MCF 10A (cell line): ENCODE measurements at regions not wholly inside any gene's neighbourhood (a gene's known extent, or its start where the extent isn't known, plus 50 kb on each side); places are given as distances from the start of the nearest gene placed in this dataset.
"Not testable (repeated sequence)": the region's sequence is repeated elsewhere in the genome, so short reads cannot be mapped to it uniquely, and the experiment has no call there.

Source experiments
- BruUV-seq: library from RNA; stranded (reverse); fragments of 400-500 nt; replicated peaks from 2 replicates; lab custom pipeline; 2021; lab: Mats Ljungman, UMichigan
- CTCF ChIA-PET: fragments of 300-600 bp; sonication (Branson Sonifier 250); formaldehyde crosslinking; extraction: SDS; loops from one replicate; lab custom pipeline; 2021; ENCODE audit warnings: antibody characterized with exemption, inconsistent platforms; lab: Yijun Ruan, JAX
- POLR2A ChIA-PET: fragments of 300-600, 350-650 bp; sonication (Branson Sonifier 250); formaldehyde crosslinking; extraction: SDS; loops from one replicate; lab custom pipeline; 2020; ENCODE audit warnings: antibody characterized with exemption, inconsistent platforms; lab: Yijun Ruan, JAX
- DNase-seq: peaks from one replicate; pipeline ENCODE4 v3.0.0-alpha.2; 2018; ENCODE audit not compliant: unreplicated experiment
- H3K27ac Mint-ChIP-seq: one replicate; pipeline ENCODE4 v1.8.0; 2022; ENCODE audit warnings: mild to moderate bottlenecking, low read depth, mixed read lengths; ENCODE audit not compliant: unreplicated experiment
- H3K27me3 Mint-ChIP-seq: one replicate; pipeline ENCODE4 v1.8.0; 2022; ENCODE audit warnings: mixed read lengths; ENCODE audit not compliant: insufficient read depth, unreplicated experiment
- H3K36me3 Mint-ChIP-seq: one replicate; pipeline ENCODE4 v1.8.0; 2022; ENCODE audit warnings: mild to moderate bottlenecking, moderate library complexity, mixed read lengths; ENCODE audit not compliant: insufficient read depth, unreplicated experiment
- H3K4me1 Mint-ChIP-seq: one replicate; pipeline ENCODE4 v1.8.0; 2022; ENCODE audit warnings: mixed read lengths; ENCODE audit not compliant: insufficient read depth, unreplicated experiment
- H3K4me3 Mint-ChIP-seq: one replicate; pipeline ENCODE4 v1.8.0; 2022; ENCODE audit warnings: mild to moderate bottlenecking, moderate library complexity, mixed read lengths; ENCODE audit not compliant: unreplicated experiment
- H3K9me3 Mint-ChIP-seq: one replicate; pipeline ENCODE4 v1.8.0; 2022; ENCODE audit warnings: mixed read lengths; ENCODE audit not compliant: unreplicated experiment
- intact Hi-C: fragments of 100-400 bp; cut with micrococcal nuclease; formaldehyde crosslinking; loops from 2 replicates; pipeline ENCODE4 v1.14.1; 2022
- TF ChIP-seq, protein P1 (sequence below): fragments of 200-600 bp; IDR thresholded peaks from one replicate; pipeline ENCODE4 v1.8.0; 2022; ENCODE audit warnings: antibody characterized with exemption, mild to moderate bottlenecking; ENCODE audit not compliant: unreplicated experiment

GRCh38 chr9:104227108-104227507, 133.0 kb downstream of the SMC2 start:
- Mint-ChIP-seq H3K27ac (no peak overlapping the region), H3K4me3 (no peak overlapping the region), H3K4me1 (peaks cover 6% of the 10 kb centered on the region), H3K9me3 (no peaks in the 10 kb centered on the region), H3K36me3 (no peaks in the 10 kb centered on the region), H3K27me3 (no peaks in the 10 kb centered on the region)
- CTCF ChIA-PET: no interaction called here
- intact Hi-C loops: no loop called here
- TF ChIP-seq, protein P1, sequence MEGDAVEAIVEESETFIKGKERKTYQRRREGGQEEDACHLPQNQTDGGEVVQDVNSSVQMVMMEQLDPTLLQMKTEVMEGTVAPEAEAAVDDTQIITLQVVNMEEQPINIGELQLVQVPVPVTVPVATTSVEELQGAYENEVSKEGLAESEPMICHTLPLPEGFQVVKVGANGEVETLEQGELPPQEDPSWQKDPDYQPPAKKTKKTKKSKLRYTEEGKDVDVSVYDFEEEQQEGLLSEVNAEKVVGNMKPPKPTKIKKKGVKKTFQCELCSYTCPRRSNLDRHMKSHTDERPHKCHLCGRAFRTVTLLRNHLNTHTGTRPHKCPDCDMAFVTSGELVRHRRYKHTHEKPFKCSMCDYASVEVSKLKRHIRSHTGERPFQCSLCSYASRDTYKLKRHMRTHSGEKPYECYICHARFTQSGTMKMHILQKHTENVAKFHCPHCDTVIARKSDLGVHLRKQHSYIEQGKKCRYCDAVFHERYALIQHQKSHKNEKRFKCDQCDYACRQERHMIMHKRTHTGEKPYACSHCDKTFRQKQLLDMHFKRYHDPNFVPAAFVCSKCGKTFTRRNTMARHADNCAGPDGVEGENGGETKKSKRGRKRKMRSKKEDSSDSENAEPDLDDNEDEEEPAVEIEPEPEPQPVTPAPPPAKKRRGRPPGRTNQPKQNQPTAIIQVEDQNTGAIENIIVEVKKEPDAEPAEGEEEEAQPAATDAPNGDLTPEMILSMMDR: no peak
- POLR2A ChIA-PET: no interaction called here
- no peak for DNase-seq
- no TSS peak for BruUV-seq

DNA sequence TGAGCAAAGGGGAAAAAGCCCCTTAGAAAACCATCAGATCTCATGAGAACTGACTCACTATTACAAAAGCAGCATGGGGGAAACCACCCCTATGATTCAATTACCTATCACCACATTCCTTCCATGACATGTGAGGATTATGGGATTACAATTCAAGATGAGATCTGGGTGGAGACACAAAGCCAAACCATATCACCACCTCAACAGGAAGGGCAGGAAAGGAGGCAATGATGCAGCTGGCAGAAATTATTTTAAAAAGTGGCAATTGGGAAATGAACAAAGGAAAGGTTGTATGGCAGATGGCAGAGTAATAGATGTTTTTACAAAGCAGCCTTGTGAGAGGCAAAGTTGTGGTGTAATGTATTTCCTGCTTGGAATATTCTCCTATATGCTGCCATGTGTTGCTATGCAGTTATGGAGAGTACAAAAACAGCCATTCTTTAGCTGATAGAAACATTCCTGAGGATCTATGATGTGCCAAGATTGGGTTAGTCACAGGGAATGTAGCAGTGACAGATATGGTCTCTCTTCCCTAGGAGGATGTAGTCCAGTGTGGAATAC, 138.8 kb downstream of the SMC2 start:
- TF ChIP-seq, protein P1: no peak
- peaks cover 1% of the 10 kb centered on the region for H3K4me1 Mint-ChIP-seq
- intact Hi-C loops: no loop called here
- ChIA-PET CTCF (interaction anchor here (0.6 to 1.1 kb wide), 3 partner anchors 56 to 405 kb away, joined by 3 to 5 read pairs (median 3); no protein-coding TSS in a partner anchor), POLR2A (interaction anchor here (0.9 kb wide), 1 partner anchor 56 kb away, joined by 3 read pairs; no protein-coding TSS in a partner anchor)
- no peak overlapping the region for H3K27ac Mint-ChIP-seq
- no peaks in the 10 kb centered on the region for H3K27me3 Mint-ChIP-seq
- DNase-seq: peak; percentile 16
- H3K9me3 Mint-ChIP-seq: no peaks in the 10 kb centered on the region
- H3K36me3 Mint-ChIP-seq: no peaks in the 10 kb centered on the region
- BruUV-seq: no TSS peak
- H3K4me3 Mint-ChIP-seq: no peak overlapping the region

GRCh38 chr9:104233366-104233765, 139.3 kb downstream of the SMC2 start:
- H3K4me1 Mint-ChIP-seq: no peaks in the 10 kb centered on the region
- H3K27ac Mint-ChIP-seq: no peak overlapping the region
- no peak overlapping the region for H3K4me3 Mint-ChIP-seq
- no peaks in the 10 kb centered on the region for H3K9me3 Mint-ChIP-seq
- intact Hi-C loops: no loop called here
- POLR2A ChIA-PET: interaction anchor here (0.9 kb wide), 1 partner anchor 56 kb away, joined by 3 read pairs; no protein-coding TSS in a partner anchor
- CTCF ChIA-PET: no interaction called here
- no peaks in the 10 kb centered on the region for H3K27me3 Mint-ChIP-seq
- TF ChIP-seq, protein P1: no peak
- BruUV-seq: no TSS peak
- no peak for DNase-seq
- no peaks in the 10 kb centered on the region for H3K36me3 Mint-ChIP-seq

- BruUV-seq, H3K4me1 Mint-ChIP-seq, H3K4me3 Mint-ChIP-seq, H3K36me3 Mint-ChIP-seq, POLR2A ChIA-PET, H3K27ac Mint-ChIP-seq, DNase-seq, CTCF ChIA-PET, H3K27me3 Mint-ChIP-seq, H3K9me3 Mint-ChIP-seq, intact Hi-C loops: not testable (repeated sequence)
Measured at GRCh38 chr9:104234632-104235337, 140.7 kb downstream of the SMC2 start.

DNA sequence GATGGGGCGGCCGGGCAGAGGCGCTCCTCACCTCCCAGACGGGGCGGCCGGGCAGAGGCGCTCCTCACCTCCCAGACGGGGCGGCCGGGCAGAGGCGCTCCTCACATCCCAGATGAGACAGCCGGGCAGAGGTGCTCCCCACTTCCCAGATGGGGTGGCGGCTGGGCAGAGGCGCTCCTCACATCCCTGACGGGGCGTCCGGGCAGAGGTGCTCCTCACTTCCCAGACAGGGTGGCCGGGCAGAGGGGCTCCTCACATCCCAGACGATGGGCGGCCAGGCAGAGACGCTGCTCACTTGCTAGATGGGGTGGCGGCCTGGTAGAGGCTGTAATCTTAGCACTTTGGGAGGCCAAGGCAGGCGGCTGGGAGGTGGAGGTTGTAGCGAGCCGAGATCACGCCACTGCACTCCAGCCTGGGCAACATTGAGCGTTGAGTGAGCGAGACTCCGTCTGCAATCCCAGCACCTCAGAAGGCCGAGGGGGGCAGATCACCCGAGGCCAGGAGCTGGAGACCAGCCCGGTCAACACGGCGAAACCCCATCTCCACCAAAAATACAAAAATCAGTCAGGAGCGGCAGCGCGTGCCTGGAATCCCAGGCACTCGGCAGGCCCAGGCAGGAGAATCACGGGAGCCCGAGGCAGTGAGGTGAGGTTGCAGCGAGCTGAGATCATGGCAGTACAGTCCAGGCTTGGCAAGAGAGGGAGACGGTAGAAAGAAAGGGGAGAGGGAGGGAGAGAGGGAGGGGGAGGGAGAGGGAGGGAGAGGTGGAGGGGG, 141.4 kb downstream of the SMC2 start:
- H3K4me3 Mint-ChIP-seq, H3K9me3 Mint-ChIP-seq, BruUV-seq, CTCF ChIA-PET, H3K27me3 Mint-ChIP-seq, H3K4me1 Mint-ChIP-seq, H3K36me3 Mint-ChIP-seq, DNase-seq, H3K27ac Mint-ChIP-seq, intact Hi-C loops: not testable (repeated sequence)
- POLR2A ChIA-PET: interaction anchor here (1.8 kb wide), 1 partner anchor 14 kb away, joined by 5 read pairs; no protein-coding TSS in a partner anchor
